ENCODE measurements at regions not wholly inside any gene's neighbourhood (a gene's known extent, or its start where the extent isn't known, plus 50 kb on each side); places are given as distances from the start of the nearest gene placed in this dataset.

GRCh38 chr1:209030454-209031167, 552.9 kb upstream of the CAMK1G start:
- no peaks in the 10 kb centered on the region for H3K9me2 ChIP-seq (ENCODE audit: insufficient read depth)
- no peaks in the 10 kb centered on the region for H3K27me3 Mint-ChIP-seq (ENCODE audit: insufficient read depth, low read depth, poor library complexity)
- no peak overlapping the region for H2AFZ ChIP-seq
- peaks cover 3% of the 10 kb centered on the region; the same call in 2 of the 3 replicates for H3K4me1 Mint-ChIP-seq
- no peaks in the 10 kb centered on the region for H4K20me1 ChIP-seq (replicated peaks; ENCODE audit: insufficient read depth)
- ATAC-seq, result no peak
- H3K4me1 ChIP-seq (ENCODE audit: insufficient read depth), result no peaks in the 10 kb centered on the region
- H3F3A ChIP-seq (replicated peaks; ENCODE audit: low read depth), result no peaks in the 10 kb centered on the region
- no peak overlapping the region for H3K27ac Mint-ChIP-seq
- no peak for TF ChIP-seq ZNF114 (CRISPR knock-in tag; IDR thresholded peaks at IDR 0.05)
- TF ChIP-seq ZNF462 (CRISPR knock-in tag; IDR thresholded peaks at IDR 0.05), result no peak
- no peak for TF ChIP-seq EZH2phosphoT487 (IDR thresholded peaks at IDR 0.05; ENCODE audit: unreplicated experiment)
- no peak for TF ChIP-seq NANOG (IDR thresholded peaks at IDR 0.05; ENCODE audit: borderline replicate concordance)
- no peak for TF ChIP-seq POLR2AphosphoS5 (IDR thresholded peaks at IDR 0.05; ENCODE audit: low read depth)
- no peak for TF ChIP-seq EZH2 (IDR thresholded peaks at IDR 0.05; ENCODE audit: low read depth, unreplicated experiment)
- no peak for TF ChIP-seq CTCF (conservative IDR thresholded peaks at IDR 0.05; ENCODE audit: low read depth in 2 of 2)
- TF ChIP-seq CREB1 (CRISPR knock-in tag; IDR thresholded peaks at IDR 0.05; ENCODE audit: low read depth), result no peak
- no peak for TF ChIP-seq ZNF331 (CRISPR knock-in tag; IDR thresholded peaks at IDR 0.05; ENCODE audit: low read depth)
- TF ChIP-seq STAT1 (IDR thresholded peaks at IDR 0.05; ENCODE audit: unreplicated experiment), result no peak
- no peak for TF ChIP-seq JUNB (IDR thresholded peaks at IDR 0.05; ENCODE audit: unreplicated experiment)
- TF ChIP-seq REST (IDR thresholded peaks at IDR 0.05; ENCODE audit: unreplicated experiment), result no peak
- TF ChIP-seq ETS1 (IDR thresholded peaks at IDR 0.05), result no peak
- H3K27me3 ChIP-seq (ENCODE audit: insufficient read depth), result no peaks in the 10 kb centered on the region
- no peak for DNase-seq (ENCODE audit: low spot score)
- no peak overlapping the region for H3K4me2 ChIP-seq
- H3K4me3 ChIP-seq, result no peak overlapping the region
- H3K4me3 Mint-ChIP-seq, result no peak overlapping the region
- H3K36me3 Mint-ChIP-seq (ENCODE audit: low read depth), result no peaks in the 10 kb centered on the region; the same call in 2 of the 3 replicates
- H3K9me3 Mint-ChIP-seq, result no peaks in the 10 kb centered on the region
- H3K27ac ChIP-seq (ENCODE audit: low read depth), result no peak overlapping the region
- no peaks in the 10 kb centered on the region for H3K79me2 ChIP-seq (replicated peaks; ENCODE audit: insufficient read depth)
- H3K36me3 ChIP-seq (ENCODE audit: insufficient read depth), result no peaks in the 10 kb centered on the region

All from GM23338 (cell line).